ENCODE measurements at regions not wholly inside any gene's neighbourhood (a gene's known extent, or its start where the extent isn't known, plus 50 kb on each side); places are given as distances from the start of the nearest gene placed in this dataset.

DNA sequence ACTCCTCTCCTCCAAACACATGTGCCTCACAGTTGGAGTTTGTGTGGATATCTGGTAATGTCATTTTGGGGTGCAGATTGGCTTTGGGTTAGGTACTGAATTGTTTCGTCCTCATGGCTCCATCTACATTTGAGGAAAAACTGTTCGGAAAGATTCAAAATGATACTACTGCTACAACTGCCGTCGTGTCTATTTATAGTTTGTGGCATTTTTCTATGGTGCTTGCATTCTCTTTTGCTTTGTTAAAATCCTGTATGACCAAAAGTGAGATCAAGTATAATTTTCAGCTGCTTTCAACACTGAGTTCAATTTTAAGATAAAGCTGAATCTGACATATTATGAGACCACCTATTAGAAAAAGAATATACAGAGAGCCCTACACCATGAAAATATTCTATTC lies 176.3 kb upstream of the DSEL start:
- no peak for DNase-seq (ENCODE audit: low spot score)
- TF ChIP-seq CTCF (IDR thresholded peaks at IDR 0.05; ENCODE audit: extremely low read depth, missing control alignments): no peak

- no peak for TF ChIP-seq CTCF (IDR thresholded peaks at IDR 0.05; ENCODE audit: extremely low read depth, missing control alignments)
- no peak for DNase-seq (ENCODE audit: low spot score)
These were observed 166.0 kb upstream of the DSEL start for GRCh38 chr18:67682516-67682915.

- no peak for DNase-seq (ENCODE audit: low spot score)
- TF ChIP-seq CTCF (IDR thresholded peaks at IDR 0.05; ENCODE audit: extremely low read depth, missing control alignments): no peak
These were observed 161.0 kb upstream of the DSEL start for GRCh38 chr18:67677489-67677888.

DNA sequence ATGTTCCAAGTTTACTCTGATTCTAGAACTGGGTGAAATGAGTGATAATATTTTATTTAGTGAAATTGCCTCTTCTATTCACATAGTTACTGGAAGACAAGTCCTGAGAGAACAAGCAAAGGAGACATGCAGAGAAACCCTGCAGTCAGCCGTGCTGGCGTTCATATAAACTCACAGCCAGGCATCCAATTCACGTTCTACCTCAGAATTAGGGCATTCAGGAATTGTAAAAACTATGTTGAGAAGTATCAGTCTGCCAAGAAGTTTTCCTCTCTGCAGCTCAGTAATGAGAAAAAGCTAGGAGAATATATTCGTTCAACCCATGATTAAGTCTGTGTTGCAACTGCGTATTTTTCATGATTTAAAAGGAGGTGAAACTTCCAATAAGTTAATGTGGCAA lies 156.2 kb upstream of the DSEL start:
- DNase-seq (ENCODE audit: low spot score): no peak
- no peak for TF ChIP-seq CTCF (IDR thresholded peaks at IDR 0.05; ENCODE audit: extremely low read depth, missing control alignments)

GRCh38 chr18:67672155-67672554 lies 155.6 kb upstream of the DSEL start:
- TF ChIP-seq CTCF (IDR thresholded peaks at IDR 0.05; ENCODE audit: extremely low read depth, missing control alignments): no peak
- no peak for DNase-seq (ENCODE audit: low spot score)

DNA sequence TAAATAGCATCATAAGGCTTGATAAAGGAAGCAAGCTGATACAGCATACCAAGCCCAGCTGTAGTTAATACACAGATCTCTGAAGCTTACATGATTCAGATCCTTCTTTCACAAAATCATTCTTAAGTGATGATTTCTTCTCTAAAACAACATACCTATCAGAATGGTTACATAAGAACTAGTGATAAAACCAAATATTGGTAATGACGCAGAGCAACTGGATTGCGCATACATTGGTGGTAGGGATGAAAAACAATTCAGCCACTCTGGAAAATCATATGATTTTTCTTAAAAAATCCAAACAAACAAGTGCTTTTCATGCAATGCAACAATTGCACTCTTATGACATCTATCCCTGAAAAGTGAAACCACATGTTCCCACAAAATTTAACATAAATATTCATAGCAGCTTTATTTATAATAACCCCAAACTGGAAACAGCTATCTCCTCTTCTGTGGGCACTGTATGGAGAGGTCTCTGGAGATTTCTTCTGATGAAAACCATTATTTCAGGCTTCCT lies 153.6 kb upstream of the DSEL start:
- DNase-seq (ENCODE audit: low spot score): no peak
- no peak for TF ChIP-seq CTCF (IDR thresholded peaks at IDR 0.05; ENCODE audit: extremely low read depth, missing control alignments)

DNA sequence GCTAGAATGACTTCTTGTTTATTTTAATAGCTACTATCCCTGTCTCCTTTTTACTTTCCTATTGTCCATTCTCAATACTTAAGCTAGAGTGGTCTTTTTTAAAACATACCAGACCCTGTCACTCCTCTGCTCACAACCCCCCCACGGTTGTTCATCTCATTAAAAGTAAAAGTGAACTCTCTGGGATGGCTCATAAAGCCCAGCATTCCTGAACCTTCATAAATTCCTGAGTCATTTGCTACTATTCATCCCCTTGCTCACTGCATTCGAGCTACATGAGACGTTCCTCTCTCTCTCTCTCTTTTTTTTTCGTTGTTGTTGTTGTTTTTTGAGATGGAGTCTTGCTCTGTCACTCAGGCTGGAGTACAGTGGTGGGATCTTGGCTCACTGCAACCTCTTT lies 148.7 kb upstream of the DSEL start:
- DNase-seq (ENCODE audit: low spot score): no peak
- no peak for TF ChIP-seq CTCF (IDR thresholded peaks at IDR 0.05; ENCODE audit: extremely low read depth, missing control alignments)
